Heart right ventricle (tissue), 16 donors: ENCODE measurements at regions not wholly inside any gene's neighbourhood (a gene's known extent, or its start where the extent isn't known, plus 50 kb on each side); places are given as distances from the start of the nearest gene placed in this dataset.

Experiments used
- ATAC-seq, 8 donors: fragments of 200-7000 bp; cut with Tn5 transposase; one replicate each; pipeline ENCODE4 v1.9.1; 2020; ENCODE audit warnings: mild to moderate bottlenecking in 8 of 8, moderate library complexity in 8 of 8, moderate number of reproducible peaks in 1 of 8
- DNase-seq, 2 donors: peaks; one replicate each; pipeline ENCODE4 v3.0.0-alpha.2; 2020
- H3K27ac ChIP-seq, 10 donors: fragments of 200-600 bp; sonication (generic) in 2 of 10; one replicate each; pipeline versions ENCODE4 v1.5.0 to v1.8.0; 2020 to 2022; ENCODE audit warnings: mild to moderate bottlenecking in 3 of 10
- H3K27me3 ChIP-seq, 7 donors: fragments of 200-600 bp; one replicate each; pipeline ENCODE4 v1.8.0; 2021 to 2022; ENCODE audit warnings: mild to moderate bottlenecking in 2 of 7
- H3K36me3 ChIP-seq, 9 donors: fragments of 200-600 bp; sonication (generic) in 1 of 9; one replicate each; pipeline versions ENCODE4 v1.5.0 to v1.8.0; 2020 to 2022; ENCODE audit warnings: mild to moderate bottlenecking in 2 of 9
- H3K4me1 ChIP-seq, 9 donors: fragments of 200-600 bp; sonication (generic) in 1 of 9; one replicate each; pipeline versions ENCODE4 v1.5.0 to v1.8.0; 2020 to 2022; ENCODE audit warnings: mild to moderate bottlenecking in 4 of 9
- H3K4me3 ChIP-seq, 10 donors: fragments of 200-600 bp; sonication (generic) in 2 of 10; one replicate each; pipeline versions ENCODE4 v1.5.0 to v1.8.0; 2020 to 2022; ENCODE audit warnings: mild to moderate bottlenecking in 7 of 10, moderate library complexity in 2 of 10
- H3K9me3 ChIP-seq, 11 donors: fragments of 200-600 bp in 10 of 11; sonication (generic) in 2 of 11; one replicate each; pipeline versions ENCODE4 v1.5.0 to v1.8.0; 2013 to 2022; ENCODE audit warnings: mild to moderate bottlenecking in 2 of 11, control low read depth in 1 of 11, moderate library complexity in 1 of 11
- WGBS, 2 donors: extraction: QIAGEN DNeasy Blood & Tissue Kit; methylation state at CpG; one replicate each; pipeline ENCODE4 v1.1.7; 2013; ENCODE audit warnings: inconsistent platforms in 1 of 2; 5-methylcytosine and 5-hydroxymethylcytosine counted together
- intact Hi-C, 10 donors: fragments of 100-400 bp; cut with DNase I; formaldehyde crosslinking; loops; one replicate each; pipeline versions ENCODE4 v1.11.1 to v1.14.2; 2022
- TF ChIP-seq, protein P1 (sequence below), 9 donors: fragments of 200-600 bp; sonication (generic) in 2 of 9; IDR thresholded peaks; one replicate each; pipeline versions ENCODE4 v1.5.0 to v1.8.0; 2021 to 2022; ENCODE audit warnings: antibody characterized with exemption in 9 of 9, mild to moderate bottlenecking in 5 of 9, moderate library complexity in 1 of 9
- donor health status: Arrhythmogenic right ventricular cardiomyopathy.
- donor health status: ischemic (EF 13 %, LVEDD 7.1; RV severe dilation, severe dysfunction).
- donor health status: healthy with polysubstance abuse.
- donor health status: DM: no; HTN: yes; CAD: no.
- donor health status: DM: no; HTN: no; CAD: no.
- donor health status: ischemic (EF 25% LVEDD 6.9; RV normal size, moderate dysfunction).
- donor health status: ischemic (EF 25% LVEDD 5.7; RV mildly dilated, moderate dysfunction).
- donor health status: healthy.
- donor health status: DM: yes; HTN: yes; CAD: no.
- donor health status: Ischemic cardiomyopathy.
- donor health status: ischemic (EF 35%, LVEDD 5.7; RV mildly dilated, moderate dysfunction).
- donor health status: nonischemic (EF 11% LVEDD 7.7; RV severe dilation, severe dysfunction).
- donor health status: DM: yes; HTN: yes; CAD: no.
- donor health status: PGD.
- donor health status: ischemic (EF 29% LVEDD 5.4; RV normal size, mild dysfunction).
- donor health status: nonischemic (EF 23%, LVEDD 6.1; RV moderate dilation, normal function).

- WGBS, 2 donors: 79 to 81% methylated on average over 4 of the region's 4 CpGs
- Histone ChIP-seq H3K27ac (no peak overlapping the region), H3K36me3 (no peaks in the 10 kb centered on the region), H3K27me3 (peaks cover 0 to 6% (median 0%) of the 10 kb centered on the region in 7 donors), H3K4me1 (peaks cover 0 to 5% (median 0%) of the 10 kb centered on the region in 9 donors), H3K4me3 (no peak overlapping the region), H3K9me3 (no peaks in the 10 kb centered on the region)
- TF ChIP-seq, protein P1, sequence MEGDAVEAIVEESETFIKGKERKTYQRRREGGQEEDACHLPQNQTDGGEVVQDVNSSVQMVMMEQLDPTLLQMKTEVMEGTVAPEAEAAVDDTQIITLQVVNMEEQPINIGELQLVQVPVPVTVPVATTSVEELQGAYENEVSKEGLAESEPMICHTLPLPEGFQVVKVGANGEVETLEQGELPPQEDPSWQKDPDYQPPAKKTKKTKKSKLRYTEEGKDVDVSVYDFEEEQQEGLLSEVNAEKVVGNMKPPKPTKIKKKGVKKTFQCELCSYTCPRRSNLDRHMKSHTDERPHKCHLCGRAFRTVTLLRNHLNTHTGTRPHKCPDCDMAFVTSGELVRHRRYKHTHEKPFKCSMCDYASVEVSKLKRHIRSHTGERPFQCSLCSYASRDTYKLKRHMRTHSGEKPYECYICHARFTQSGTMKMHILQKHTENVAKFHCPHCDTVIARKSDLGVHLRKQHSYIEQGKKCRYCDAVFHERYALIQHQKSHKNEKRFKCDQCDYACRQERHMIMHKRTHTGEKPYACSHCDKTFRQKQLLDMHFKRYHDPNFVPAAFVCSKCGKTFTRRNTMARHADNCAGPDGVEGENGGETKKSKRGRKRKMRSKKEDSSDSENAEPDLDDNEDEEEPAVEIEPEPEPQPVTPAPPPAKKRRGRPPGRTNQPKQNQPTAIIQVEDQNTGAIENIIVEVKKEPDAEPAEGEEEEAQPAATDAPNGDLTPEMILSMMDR (IDR thresholded peaks at IDR 0.05): no peak
- DNase-seq: no peak
- no peak for ATAC-seq
- intact Hi-C loops: no loop called here
Measured at GRCh38 chr18:37720663-37721062, 155.1 kb upstream of the CELF4 start.

DNA sequence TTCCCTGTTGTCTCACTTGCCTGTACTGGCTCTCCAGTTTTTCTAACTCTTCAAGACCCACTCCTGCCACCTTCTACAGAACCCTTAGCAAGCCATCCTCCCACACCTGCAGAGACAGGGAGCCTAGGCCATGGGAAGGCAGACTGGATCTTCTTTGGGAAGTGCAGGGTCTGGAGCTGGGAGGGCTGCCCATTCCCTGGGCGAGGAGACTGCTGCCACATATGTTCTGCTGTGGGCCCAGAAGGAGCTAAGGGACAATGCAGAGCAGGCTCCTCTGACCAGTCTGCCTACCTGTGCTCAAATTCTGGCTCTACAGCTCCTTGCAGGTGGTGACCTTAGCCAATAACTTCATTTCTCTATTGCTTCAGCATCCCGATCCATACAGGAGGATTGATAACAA lies 152.1 kb upstream of the CELF4 start:
- WGBS, 2 donors: 78% methylated on average over 2 of the region's 2 CpGs
- intact Hi-C loops: no loop called here

GRCh38 chr18:37717098-37717497 lies 151.5 kb upstream of the CELF4 start:
- intact Hi-C loops: no loop called here
- Histone ChIP-seq H3K9me3 (no peaks in the 10 kb centered on the region), H3K27me3 (peaks cover 0 to 4% (median 0%) of the 10 kb centered on the region in 7 donors), H3K4me1 (peaks cover 0 to 5% (median 0%) of the 10 kb centered on the region in 9 donors), H3K27ac (no peak overlapping the region), H3K4me3 (no peak overlapping the region), H3K36me3 (no peaks in the 10 kb centered on the region)
- TF ChIP-seq, protein P1 (IDR thresholded peaks at IDR 0.05): no peak
- no peak for ATAC-seq
- DNase-seq: no peak
- 66 to 75% methylated on average over 2 of the region's 2 CpGs for WGBS, 2 donors

More for the DNA sequence above, 152.1 kb upstream of the CELF4 start:
- peaks cover 0 to 4% (median 0%) of the 10 kb centered on the region in 7 donors for H3K27me3 ChIP-seq
- H3K4me1 ChIP-seq: peaks cover 0 to 5% (median 0%) of the 10 kb centered on the region in 9 donors
- DNase-seq: no peak
- TF ChIP-seq, protein P1 (IDR thresholded peaks at IDR 0.05): no peak
- H3K27ac ChIP-seq: no peak overlapping the region
- no peak overlapping the region for H3K4me3 ChIP-seq
- no peaks in the 10 kb centered on the region for H3K9me3 ChIP-seq
- ATAC-seq: no peak
- H3K36me3 ChIP-seq: no peaks in the 10 kb centered on the region

GRCh38 chr18:37716106-37716735 lies 150.6 kb upstream of the CELF4 start:
- intact Hi-C loops: no loop called here
- peaks cover 0 to 4% (median 0%) of the 10 kb centered on the region in 7 donors for H3K27me3 ChIP-seq
- TF ChIP-seq, protein P1 (IDR thresholded peaks at IDR 0.05): no peak
- H3K4me3 ChIP-seq: no peak overlapping the region
- 76 to 79% methylated on average over 5 of the region's 5 CpGs for WGBS, 2 donors
- ATAC-seq (no peak), DNase-seq (no peak)
- H3K36me3 ChIP-seq: no peaks in the 10 kb centered on the region
- no peaks in the 10 kb centered on the region for H3K9me3 ChIP-seq
- H3K4me1 ChIP-seq: no peaks in the 10 kb centered on the region
- no peak overlapping the region for H3K27ac ChIP-seq
